ENCODE measurements at regions not wholly inside any gene's neighbourhood (a gene's known extent, or its start where the extent isn't known, plus 50 kb on each side); places are given as distances from the start of the nearest gene placed in this dataset.
"Not testable (repeated sequence)": the region's sequence is repeated elsewhere in the genome, so short reads cannot be mapped to it uniquely, and the experiment has no call there.

DNA sequence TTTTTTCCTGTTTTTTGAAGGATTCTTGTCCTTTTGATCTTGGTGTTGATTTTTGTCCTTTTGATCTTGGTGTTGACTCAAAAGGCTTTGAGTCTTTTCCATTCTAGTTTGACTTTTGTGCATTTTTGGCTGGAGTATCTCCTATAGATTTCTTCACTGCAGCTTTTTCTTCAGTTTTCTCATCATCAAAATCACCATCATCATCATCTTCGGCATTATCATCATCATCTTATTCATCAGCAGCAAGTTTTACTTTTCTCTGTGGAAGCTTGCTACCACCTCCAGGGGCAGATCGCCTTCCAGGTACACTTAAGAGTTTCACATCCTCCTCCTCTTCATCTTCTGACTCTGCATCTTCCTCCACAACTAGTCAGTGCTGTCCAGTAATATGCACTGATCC, 56.5 kb upstream of the MCHR2 start:
- DNase-seq = no peak
- intact Hi-C loops (cut with micrococcal nuclease) = no loop called here
- TF ChIP-seq, protein P1, sequence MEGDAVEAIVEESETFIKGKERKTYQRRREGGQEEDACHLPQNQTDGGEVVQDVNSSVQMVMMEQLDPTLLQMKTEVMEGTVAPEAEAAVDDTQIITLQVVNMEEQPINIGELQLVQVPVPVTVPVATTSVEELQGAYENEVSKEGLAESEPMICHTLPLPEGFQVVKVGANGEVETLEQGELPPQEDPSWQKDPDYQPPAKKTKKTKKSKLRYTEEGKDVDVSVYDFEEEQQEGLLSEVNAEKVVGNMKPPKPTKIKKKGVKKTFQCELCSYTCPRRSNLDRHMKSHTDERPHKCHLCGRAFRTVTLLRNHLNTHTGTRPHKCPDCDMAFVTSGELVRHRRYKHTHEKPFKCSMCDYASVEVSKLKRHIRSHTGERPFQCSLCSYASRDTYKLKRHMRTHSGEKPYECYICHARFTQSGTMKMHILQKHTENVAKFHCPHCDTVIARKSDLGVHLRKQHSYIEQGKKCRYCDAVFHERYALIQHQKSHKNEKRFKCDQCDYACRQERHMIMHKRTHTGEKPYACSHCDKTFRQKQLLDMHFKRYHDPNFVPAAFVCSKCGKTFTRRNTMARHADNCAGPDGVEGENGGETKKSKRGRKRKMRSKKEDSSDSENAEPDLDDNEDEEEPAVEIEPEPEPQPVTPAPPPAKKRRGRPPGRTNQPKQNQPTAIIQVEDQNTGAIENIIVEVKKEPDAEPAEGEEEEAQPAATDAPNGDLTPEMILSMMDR (IDR thresholded peaks at IDR 0.05; ENCODE audit: borderline replicate concordance) = no peak
- H3K9me3 ChIP-seq (replicated peaks) = peaks cover 24% of the 10 kb centered on the region
- no peak overlapping the region for H3K4me3 ChIP-seq
- H3K4me1 ChIP-seq = no peaks in the 10 kb centered on the region
- no peaks in the 10 kb centered on the region for H3K36me3 ChIP-seq
- no peaks in the 10 kb centered on the region for H3K27me3 ChIP-seq (ENCODE audit: low read depth)
- no peak overlapping the region for H3K27ac ChIP-seq (replicated peaks)

GRCh38 chr6:100043961-100044360, 49.9 kb upstream of the MCHR2 start:
- H3K27ac ChIP-seq (replicated peaks); H3K4me3 ChIP-seq; intact Hi-C loops (cut with micrococcal nuclease); DNase-seq; H3K36me3 ChIP-seq; H3K27me3 ChIP-seq (ENCODE audit: low read depth); H3K4me1 ChIP-seq: not testable (repeated sequence)
- peaks cover 32% of the 10 kb centered on the region for H3K9me3 ChIP-seq (replicated peaks)
